Liver (tissue), 8 donors: ENCODE measurements at regions not wholly inside any gene's neighbourhood (a gene's known extent, or its start where the extent isn't known, plus 50 kb on each side); places are given as distances from the start of the nearest gene placed in this dataset.

Source experiments
- DNase-seq: peaks from one replicate; pipeline ENCODE4 v3.0.0-alpha.2; 2017; ENCODE audit warnings: low spot score
- H3K27ac ChIP-seq, 2 donors: one replicate each; pipeline ENCODE4 v1.7.0; 2013; ENCODE audit warnings: inconsistent platforms in 2 of 2, low read length in 2 of 2, control low read depth in 1 of 2, low read depth in 1 of 2, mild to moderate bottlenecking in 1 of 2
- H3K27me3 ChIP-seq, 4 donors: one replicate each; pipeline versions ENCODE4 v1.6.1 to v1.7.0; 2013; ENCODE audit warnings: low read length in 3 of 4, inconsistent platforms in 1 of 4, mild to moderate bottlenecking in 1 of 4, moderate library complexity in 1 of 4; ENCODE audit not compliant: control insufficient read depth in 4 of 4, insufficient read depth in 4 of 4
- H3K36me3 ChIP-seq, 4 donors: one replicate each; pipeline versions ENCODE4 v1.6.1 to v1.7.0; 2013; ENCODE audit warnings: low read length in 3 of 4, mild to moderate bottlenecking in 3 of 4, low read depth in 1 of 4, moderate library complexity in 1 of 4; ENCODE audit not compliant: control insufficient read depth in 4 of 4, insufficient read depth in 3 of 4
- H3K4me1 ChIP-seq, 4 donors: one replicate each; pipeline versions ENCODE4 v1.6.1 to v1.7.0; 2013; ENCODE audit warnings: low read length in 3 of 4, mild to moderate bottlenecking in 3 of 4, moderate library complexity in 1 of 4; ENCODE audit not compliant: control insufficient read depth in 4 of 4, insufficient read depth in 4 of 4
- H3K4me3 ChIP-seq, 3 donors: one replicate each; pipeline versions ENCODE4 v1.6.1 to v1.7.0; 2013; ENCODE audit warnings: low read length in 3 of 3, control low read depth in 1 of 3, low read depth in 1 of 3, mild to moderate bottlenecking in 1 of 3
- H3K9ac ChIP-seq, 2 donors: one replicate each; pipeline ENCODE4 v1.7.0; 2013; ENCODE audit warnings: low read length in 2 of 2, mild to moderate bottlenecking in 2 of 2, moderate library complexity in 2 of 2, control low read depth in 1 of 2, low read depth in 1 of 2
- H3K9me3 ChIP-seq, 4 donors: one replicate each; pipeline versions ENCODE4 v1.6.1 to v1.7.0; 2013; ENCODE audit warnings: low read length in 3 of 4; ENCODE audit not compliant: control insufficient read depth in 4 of 4
- CTCF ChIP-seq: fragments of 150-350 bp; IDR thresholded peaks from 2 replicates; pipeline ENCODE4 v1.5.1; 2017; ENCODE audit warnings: improper control_type of control experiment, low read depth, low read length; ENCODE audit not compliant: missing input control
- EGR1 ChIP-seq, 2 donors: IDR thresholded peaks; 2 replicates each; pipeline ENCODE4 v1.6.1; 2016 to 2018; ENCODE audit warnings: antibody characterized with exemption in 2 of 2, low read depth in 2 of 2
- FOXA1 ChIP-seq: IDR thresholded peaks from 2 replicates; pipeline ENCODE4 v1.6.1; 2016; ENCODE audit warnings: antibody characterized with exemption
- GABPA ChIP-seq, 2 donors: IDR thresholded peaks in 1 of 2; conservative IDR thresholded peaks in 1 of 2; 2 replicates each; pipeline ENCODE4 v1.6.1; 2016; ENCODE audit warnings: antibody characterized with exemption in 2 of 2, mild to moderate bottlenecking in 1 of 2, moderate library complexity in 1 of 2
- HNF4A ChIP-seq, 2 donors: conservative IDR thresholded peaks; 2 replicates each; pipeline ENCODE4 v1.6.1; 2016; ENCODE audit warnings: antibody characterized with exemption in 2 of 2, mild to moderate bottlenecking in 2 of 2
- HNF4G ChIP-seq: IDR thresholded peaks from 2 replicates; pipeline ENCODE4 v1.6.1; 2016; ENCODE audit warnings: antibody characterized with exemption
- JUND ChIP-seq, 2 donors: IDR thresholded peaks; 2 replicates each; pipeline ENCODE4 v1.6.1; 2016; ENCODE audit warnings: antibody characterized with exemption in 2 of 2
- MAX ChIP-seq: IDR thresholded peaks from 2 replicates; pipeline ENCODE4 v1.6.1; 2016; ENCODE audit warnings: antibody characterized with exemption
- NR2F2 ChIP-seq: IDR thresholded peaks from 2 replicates; pipeline ENCODE4 v1.6.1; 2016; ENCODE audit warnings: antibody characterized with exemption
- RAD21 ChIP-seq, 2 donors: IDR thresholded peaks; 2 replicates each; pipeline ENCODE4 v1.6.1; 2016; ENCODE audit warnings: antibody characterized with exemption in 2 of 2, mild to moderate bottlenecking in 2 of 2
- RXRA ChIP-seq, 2 donors: IDR thresholded peaks; 2 replicates each; pipeline ENCODE4 v1.6.1; 2017 to 2018; ENCODE audit warnings: antibody characterized with exemption in 2 of 2, mild to moderate bottlenecking in 1 of 2
- TAF1 ChIP-seq: conservative IDR thresholded peaks from 2 replicates; pipeline ENCODE4 v1.6.1; 2016; ENCODE audit warnings: antibody characterized with exemption, mild to moderate bottlenecking
- YY1 ChIP-seq: IDR thresholded peaks from 2 replicates; pipeline ENCODE4 v1.6.1; 2016; ENCODE audit warnings: antibody characterized with exemption, mild to moderate bottlenecking
- WGBS: extraction: QIAGEN DNeasy Blood & Tissue Kit; methylation state at CpG from one replicate; pipeline ENCODE4 v1.1.7; 2013; 5-methylcytosine and 5-hydroxymethylcytosine counted together
- TF ChIP-seq, protein P1 (sequence below): IDR thresholded peaks from 2 replicates; pipeline ENCODE4 v1.6.1; 2016; ENCODE audit warnings: antibody characterized with exemption
- TF ChIP-seq, protein P2 (sequence below): IDR thresholded peaks from 2 replicates; pipeline ENCODE4 v1.6.1; 2016; ENCODE audit warnings: antibody characterized with exemption, mild to moderate bottlenecking
- donor health status: healthy.
- donor health status: healthy.
- donor health status: healthy.
- donor health status: healthy.
- donor health status: healthy.

DNA sequence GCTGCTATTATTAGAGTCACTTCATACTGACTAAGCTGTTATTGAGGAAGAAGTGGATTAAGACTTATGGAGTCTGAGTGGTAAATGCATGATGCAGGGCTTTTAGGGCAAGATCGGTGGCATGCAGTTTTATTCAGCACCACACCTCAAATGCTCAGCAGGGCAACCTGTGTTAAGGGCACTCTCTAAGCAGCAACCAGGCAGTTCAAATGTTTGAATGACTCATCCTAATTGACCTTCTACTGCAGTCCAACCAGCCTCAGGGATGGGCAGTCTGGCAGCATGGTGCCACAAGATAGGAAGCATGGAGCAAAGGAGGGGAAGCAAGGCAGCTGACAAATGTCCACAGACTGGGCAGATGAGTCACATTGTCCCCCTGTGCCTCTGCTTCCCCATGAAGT, 80.2 kb upstream of the MIER3 start:
- peak in 1 of 2 donors; percentile 22 for TF ChIP-seq JUND (IDR thresholded peaks at IDR 0.05)
- TF ChIP-seq EGR1 (IDR thresholded peaks at IDR 0.05; ENCODE audit: low read depth in 2 of 2): no peak
- H3K27ac ChIP-seq: no peak overlapping the region
- H3K4me1 ChIP-seq: no peaks in the 10 kb centered on the region
- H3K27me3 ChIP-seq: no peaks in the 10 kb centered on the region
- no peaks in the 10 kb centered on the region for H3K9me3 ChIP-seq
- 66% methylated on average over 1 of the region's 1 CpG for WGBS
- no peaks in the 10 kb centered on the region for H3K36me3 ChIP-seq
- H3K4me3 ChIP-seq: no peak overlapping the region
- DNase-seq: no peak
- H3K9ac ChIP-seq: no peak overlapping the region

DNA sequence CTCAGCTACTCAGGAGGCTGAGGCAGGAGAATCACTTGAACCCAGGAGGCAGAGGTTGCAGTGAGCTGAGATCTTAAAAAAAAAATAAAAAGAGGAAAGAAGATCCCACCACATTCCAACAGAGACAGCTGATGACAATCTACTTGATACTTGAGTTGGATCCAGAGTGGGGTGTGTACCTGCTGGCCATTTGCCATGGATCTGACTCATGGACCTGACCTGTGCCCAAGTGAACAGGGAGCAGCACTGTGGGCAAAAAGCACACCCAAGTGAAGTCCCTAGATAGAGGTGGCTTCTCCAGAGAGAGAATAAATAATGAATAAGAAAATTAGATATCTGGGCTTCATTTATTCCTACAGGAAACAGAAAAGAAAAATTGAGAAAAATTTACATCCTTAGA, 81.2 kb upstream of the MIER3 start:
- H3K4me3 ChIP-seq: no peak overlapping the region
- no peaks in the 10 kb centered on the region for H3K4me1 ChIP-seq
- no peaks in the 10 kb centered on the region for H3K27me3 ChIP-seq
- TF ChIP-seq HNF4G: no peak
- TF ChIP-seq JUND (IDR thresholded peaks at IDR 0.05): peak; percentile 41 to 77
- no peak for TF ChIP-seq NR2F2
- peak; percentile 37 to 74 for TF ChIP-seq HNF4A (conservative IDR thresholded peaks at IDR 0.05)
- no peak for TF ChIP-seq MAX
- no peak for TF ChIP-seq YY1
- peak in 1 of 2 donors; percentile 23 for TF ChIP-seq RXRA (IDR thresholded peaks at IDR 0.05)
- TF ChIP-seq FOXA1: no peak
- no peak overlapping the region for H3K27ac ChIP-seq
- no peaks in the 10 kb centered on the region for H3K9me3 ChIP-seq
- no peaks in the 10 kb centered on the region for H3K36me3 ChIP-seq
- DNase-seq: no peak
- H3K9ac ChIP-seq: no peak overlapping the region

GRCh38 chr5:57033503-57033902, 81.6 kb upstream of the MIER3 start:
- Histone ChIP-seq H3K27ac (no peak overlapping the region), H3K36me3 (no peaks in the 10 kb centered on the region), H3K9ac (no peak overlapping the region), H3K27me3 (no peaks in the 10 kb centered on the region), H3K4me1 (no peaks in the 10 kb centered on the region), H3K9me3 (no peaks in the 10 kb centered on the region), H3K4me3 (no peak overlapping the region)
- no peak for DNase-seq
- WGBS: 88% methylated on average over 2 of the region's 2 CpGs
- TF ChIP-seq, protein P1, sequence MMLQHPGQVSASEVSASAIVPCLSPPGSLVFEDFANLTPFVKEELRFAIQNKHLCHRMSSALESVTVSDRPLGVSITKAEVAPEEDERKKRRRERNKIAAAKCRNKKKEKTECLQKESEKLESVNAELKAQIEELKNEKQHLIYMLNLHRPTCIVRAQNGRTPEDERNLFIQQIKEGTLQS: no peak
- TF ChIP-seq, protein P2, sequence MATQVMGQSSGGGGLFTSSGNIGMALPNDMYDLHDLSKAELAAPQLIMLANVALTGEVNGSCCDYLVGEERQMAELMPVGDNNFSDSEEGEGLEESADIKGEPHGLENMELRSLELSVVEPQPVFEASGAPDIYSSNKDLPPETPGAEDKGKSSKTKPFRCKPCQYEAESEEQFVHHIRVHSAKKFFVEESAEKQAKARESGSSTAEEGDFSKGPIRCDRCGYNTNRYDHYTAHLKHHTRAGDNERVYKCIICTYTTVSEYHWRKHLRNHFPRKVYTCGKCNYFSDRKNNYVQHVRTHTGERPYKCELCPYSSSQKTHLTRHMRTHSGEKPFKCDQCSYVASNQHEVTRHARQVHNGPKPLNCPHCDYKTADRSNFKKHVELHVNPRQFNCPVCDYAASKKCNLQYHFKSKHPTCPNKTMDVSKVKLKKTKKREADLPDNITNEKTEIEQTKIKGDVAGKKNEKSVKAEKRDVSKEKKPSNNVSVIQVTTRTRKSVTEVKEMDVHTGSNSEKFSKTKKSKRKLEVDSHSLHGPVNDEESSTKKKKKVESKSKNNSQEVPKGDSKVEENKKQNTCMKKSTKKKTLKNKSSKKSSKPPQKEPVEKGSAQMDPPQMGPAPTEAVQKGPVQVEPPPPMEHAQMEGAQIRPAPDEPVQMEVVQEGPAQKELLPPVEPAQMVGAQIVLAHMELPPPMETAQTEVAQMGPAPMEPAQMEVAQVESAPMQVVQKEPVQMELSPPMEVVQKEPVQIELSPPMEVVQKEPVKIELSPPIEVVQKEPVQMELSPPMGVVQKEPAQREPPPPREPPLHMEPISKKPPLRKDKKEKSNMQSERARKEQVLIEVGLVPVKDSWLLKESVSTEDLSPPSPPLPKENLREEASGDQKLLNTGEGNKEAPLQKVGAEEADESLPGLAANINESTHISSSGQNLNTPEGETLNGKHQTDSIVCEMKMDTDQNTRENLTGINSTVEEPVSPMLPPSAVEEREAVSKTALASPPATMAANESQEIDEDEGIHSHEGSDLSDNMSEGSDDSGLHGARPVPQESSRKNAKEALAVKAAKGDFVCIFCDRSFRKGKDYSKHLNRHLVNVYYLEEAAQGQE: no peak
- TF ChIP-seq TAF1 (no peak), JUND (IDR thresholded peaks at IDR 0.05) (no peak), GABPA (IDR thresholded peaks at IDR 0.05 in 1 of 2, conservative IDR thresholded peaks at IDR 0.05 in 1 of 2) (no peak), HNF4G (no peak), EGR1 (IDR thresholded peaks at IDR 0.05; ENCODE audit: low read depth in 2 of 2) (no peak), RAD21 (IDR thresholded peaks at IDR 0.05) (no peak), CTCF (no peak), NR2F2 (no peak), YY1 (no peak), FOXA1 (no peak)
